HUES64 (cell line): ENCODE measurements at regions not wholly inside any gene's neighbourhood (a gene's known extent, or its start where the extent isn't known, plus 50 kb on each side); places are given as distances from the start of the nearest gene placed in this dataset.

Experiments
- H3K27ac ChIP-seq: 2 replicates; pipeline ENCODE4 v1.7.0; 2013; ENCODE audit warnings: low read depth, low read length, inconsistent platforms
- H3K27me3 ChIP-seq: 2 replicates; pipeline ENCODE4 v1.6.1; 2013; ENCODE audit warnings: mild to moderate bottlenecking, low read length; ENCODE audit not compliant: insufficient read depth
- H3K36me3 ChIP-seq: 2 replicates; pipeline ENCODE4 v1.6.1; 2013; ENCODE audit warnings: mild to moderate bottlenecking, low read length; ENCODE audit not compliant: insufficient read depth
- H3K4me1 ChIP-seq: 2 replicates; pipeline ENCODE4 v1.6.1; 2013; ENCODE audit warnings: mild to moderate bottlenecking, low read length, moderate library complexity; ENCODE audit not compliant: insufficient read depth
- H3K4me3 ChIP-seq: 2 replicates; pipeline ENCODE4 v1.5.1; 2013; ENCODE audit warnings: mild to moderate bottlenecking, low read length, moderate library complexity
- H3K9ac ChIP-seq: 2 replicates; pipeline ENCODE4 v1.6.1; 2013; ENCODE audit warnings: mild to moderate bottlenecking, low read depth, low read length
- H3K9me3 ChIP-seq: 2 replicates; pipeline ENCODE4 v1.6.1; 2013; ENCODE audit warnings: low read depth, low read length; ENCODE audit not compliant: insufficient read depth
- WGBS: fragments of 150-250, 120-280 bp; methylation state at CpG from one replicate; pipeline ENCODE4 v1.1.7; 2013; ENCODE audit warnings: missing lambda C conversion rate; 5-methylcytosine and 5-hydroxymethylcytosine counted together

DNA sequence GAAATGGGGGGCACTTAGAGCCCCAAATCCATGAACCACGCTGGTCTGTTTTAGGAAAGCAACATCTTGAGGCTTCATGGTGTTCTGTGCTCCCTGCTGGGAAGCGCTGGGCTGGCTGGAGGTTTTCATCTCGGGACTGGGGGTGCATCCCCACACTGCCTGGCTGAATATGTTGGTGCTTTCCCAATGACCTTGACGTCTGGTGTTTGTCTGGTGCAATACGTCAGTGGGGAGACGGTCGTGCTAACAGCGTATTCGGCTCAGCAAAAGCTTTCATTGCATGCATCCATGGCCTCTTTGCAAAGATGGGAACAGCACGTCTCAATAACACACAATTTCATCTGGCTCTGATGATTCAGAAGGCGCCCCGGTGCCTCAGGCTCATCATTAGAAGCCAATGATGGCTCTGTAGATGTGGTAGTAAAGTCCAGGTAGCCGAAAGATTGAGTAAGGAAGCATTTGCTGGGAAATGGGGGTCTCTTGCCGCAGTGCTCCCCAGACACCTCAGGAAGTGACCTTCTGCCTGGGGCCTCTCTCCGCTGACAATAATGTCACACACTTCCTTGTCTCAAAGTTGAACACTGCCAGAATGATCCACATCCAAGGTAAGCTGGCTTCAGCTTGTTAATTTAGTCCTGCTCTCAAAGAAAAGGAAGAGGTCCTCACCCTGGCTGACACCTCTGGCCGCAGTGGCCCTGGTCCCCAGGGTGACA is 97.7 kb downstream of the ING1 start:
- Histone ChIP-seq H3K4me1 (peaks cover 24% of the 10 kb centered on the region), H3K9ac (no peak overlapping the region), H3K36me3 (no peaks in the 10 kb centered on the region), H3K9me3 (no peaks in the 10 kb centered on the region), H3K27ac (no peak overlapping the region), H3K27me3 (peaks cover 5% of the 10 kb centered on the region; the same call in 1 of the 2 replicates), H3K4me3 (no peak overlapping the region)
- 88% methylated on average over 16 of the region's 16 CpGs for WGBS

DNA sequence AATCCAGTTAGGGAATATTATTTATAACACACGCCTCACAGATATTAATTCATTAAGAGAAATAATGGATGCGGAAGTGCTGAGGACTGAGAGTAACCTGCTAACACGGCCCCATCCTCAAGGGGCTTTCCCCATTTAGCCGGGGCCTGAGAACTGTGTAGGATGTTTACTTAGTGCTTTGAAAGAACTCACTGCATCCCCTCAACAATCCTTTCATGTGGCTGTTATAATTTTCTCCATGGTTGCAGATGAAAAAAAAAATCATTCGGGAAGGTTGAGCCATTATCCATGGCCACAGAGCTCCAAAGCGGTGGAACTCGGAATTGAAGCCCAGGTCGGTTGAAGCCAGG is 98.2 kb downstream of the ING1 start:
- no peaks in the 10 kb centered on the region for H3K36me3 ChIP-seq
- H3K9me3 ChIP-seq = no peaks in the 10 kb centered on the region
- peaks cover 5% of the 10 kb centered on the region; the same call in 1 of the 2 replicates for H3K27me3 ChIP-seq
- peaks cover 24% of the 10 kb centered on the region for H3K4me1 ChIP-seq
- WGBS = 91% methylated on average over 7 of the region's 8 CpGs
- no peak overlapping the region for H3K27ac ChIP-seq
- no peak overlapping the region for H3K9ac ChIP-seq
- no peak overlapping the region for H3K4me3 ChIP-seq

DNA sequence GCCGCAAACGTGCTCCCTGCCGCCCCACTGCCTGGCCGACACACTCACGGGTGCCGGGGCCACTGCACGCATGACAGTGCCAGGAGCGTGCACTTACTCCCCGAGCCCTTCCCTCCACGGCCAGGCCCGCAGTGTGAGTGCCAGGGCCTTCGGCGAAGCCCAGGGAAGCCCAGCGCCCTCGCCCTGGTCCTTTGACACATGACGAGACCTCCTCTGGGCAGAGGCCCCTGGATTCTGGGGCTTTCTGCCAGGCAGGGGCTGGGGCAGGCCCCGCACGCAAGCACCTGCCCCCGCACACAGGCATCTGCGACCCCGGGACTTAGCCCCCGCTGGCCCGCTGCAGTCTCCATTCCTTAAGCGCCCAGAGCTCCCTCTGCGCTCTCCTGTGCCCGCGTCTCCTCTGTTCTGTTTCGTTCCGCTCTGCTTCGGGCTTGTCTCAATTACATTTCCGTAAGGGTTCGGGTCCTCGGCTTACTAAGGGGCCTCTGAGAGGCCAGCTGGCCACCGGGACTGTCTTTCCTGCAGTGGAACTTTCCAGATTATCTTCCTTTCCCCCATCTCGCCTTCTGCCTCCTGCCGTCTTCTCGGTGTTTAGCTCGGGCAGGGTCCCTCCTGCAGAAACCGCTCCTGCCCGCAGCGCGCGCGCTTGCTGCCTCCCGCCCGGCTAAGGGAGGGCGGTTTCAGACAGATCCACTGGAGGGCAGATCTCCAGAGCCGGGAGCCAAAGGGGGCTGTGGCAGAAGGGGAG is 98.8 kb downstream of the ING1 start:
- Histone ChIP-seq H3K9me3 (no peaks in the 10 kb centered on the region), H3K27me3 (peaks cover 5% of the 10 kb centered on the region; the same call in 1 of the 2 replicates), H3K4me3 (peak overlapping the region; percentile 20; the same call in 1 of the 2 replicates), H3K36me3 (no peaks in the 10 kb centered on the region), H3K27ac (no peak overlapping the region), H3K4me1 (peaks cover 24% of the 10 kb centered on the region), H3K9ac (no peak overlapping the region)
- 91% methylated on average over 48 of the region's 48 CpGs for WGBS

DNA sequence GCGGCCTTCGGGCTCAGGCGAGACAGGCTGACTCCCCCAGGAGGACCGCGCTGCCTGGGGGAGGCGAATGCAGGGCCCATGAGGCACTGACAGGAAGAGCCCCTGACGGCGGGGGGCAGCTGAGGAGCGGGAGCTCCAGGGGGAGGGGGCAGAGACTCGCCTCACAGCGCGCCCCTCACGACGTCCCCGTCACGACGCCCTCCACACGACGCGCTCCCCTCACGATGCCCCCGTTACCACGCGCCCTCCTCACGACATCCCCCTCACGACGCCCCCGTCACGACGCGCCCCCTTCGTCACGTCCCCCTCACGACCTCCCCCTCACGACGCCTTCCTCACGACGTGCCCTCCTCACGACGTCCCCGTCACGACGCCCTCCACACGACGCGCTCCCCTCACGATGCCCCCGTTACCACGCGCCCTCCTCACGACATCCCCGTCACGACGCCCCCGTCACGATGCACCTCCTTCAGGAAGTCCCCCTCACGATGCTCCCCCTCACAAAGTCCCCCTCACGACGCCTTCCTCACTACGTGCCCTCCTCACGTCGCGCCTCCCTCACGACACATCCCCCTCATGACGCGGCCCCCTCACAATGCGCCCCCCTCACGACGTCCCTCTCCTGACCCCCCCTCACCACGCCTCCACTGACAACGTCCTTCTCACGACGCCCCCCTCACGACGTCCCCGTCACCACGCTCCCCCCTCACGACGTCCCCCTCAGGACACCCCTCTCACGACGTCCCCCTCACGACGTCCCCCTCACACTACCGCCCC is 99.6 kb downstream of the ING1 start:
- H3K9me3 ChIP-seq = no peaks in the 10 kb centered on the region
- H3K36me3 ChIP-seq = no peaks in the 10 kb centered on the region
- H3K27ac ChIP-seq = no peak overlapping the region
- peaks cover 5% of the 10 kb centered on the region; the same call in 1 of the 2 replicates for H3K27me3 ChIP-seq
- WGBS = 95% methylated on average over 84 of the region's 84 CpGs
- H3K9ac ChIP-seq = no peak overlapping the region
- peaks cover 24% of the 10 kb centered on the region for H3K4me1 ChIP-seq
- no peak overlapping the region for H3K4me3 ChIP-seq

DNA sequence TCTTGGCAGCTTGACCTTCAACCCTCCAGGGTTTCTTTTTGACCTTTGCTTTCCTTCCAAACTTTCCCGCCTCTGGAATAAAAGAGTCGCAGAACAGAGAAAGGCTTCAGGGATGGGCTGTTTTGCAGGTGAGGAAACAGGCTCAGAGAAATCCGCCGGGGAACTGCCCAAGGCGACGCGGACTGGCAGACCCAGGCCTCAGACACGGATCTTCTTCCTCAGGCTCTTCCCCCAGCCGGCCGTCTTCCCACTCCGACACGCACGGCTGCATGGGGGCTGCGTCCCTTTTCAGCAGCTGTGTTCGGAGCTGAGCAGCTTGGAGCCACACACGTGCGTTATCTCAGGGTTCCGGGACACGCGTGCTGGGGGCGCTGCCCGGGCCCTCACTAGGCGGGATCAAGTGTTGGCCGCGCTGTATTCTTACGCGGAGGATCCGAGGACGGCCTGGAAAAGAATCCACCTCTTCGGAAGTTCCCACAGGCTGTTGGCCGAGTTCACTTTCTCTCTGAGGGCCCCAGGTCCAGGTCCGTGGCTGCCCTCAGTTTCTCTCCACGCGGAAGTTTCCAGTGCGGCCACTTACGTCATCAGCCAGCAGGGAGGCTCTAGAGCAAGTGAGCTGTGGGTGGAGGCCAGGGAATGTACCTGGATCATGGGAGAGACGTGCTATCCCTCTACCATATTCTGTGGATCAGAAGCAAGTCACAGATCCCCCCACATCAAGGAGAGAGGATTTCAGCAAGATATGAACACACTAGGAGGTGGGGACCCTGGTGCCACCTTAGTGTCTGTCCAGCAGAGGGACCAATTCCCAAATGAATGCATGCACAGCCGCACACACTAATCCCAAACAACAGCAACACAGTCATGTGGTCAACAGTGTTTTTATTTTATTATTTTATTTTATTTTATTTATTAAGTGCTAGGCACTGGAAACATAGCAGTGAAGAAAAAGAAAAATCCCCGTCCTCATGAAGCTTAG is 100.4 kb downstream of the ING1 start:
- H3K27me3 ChIP-seq = peaks cover 5% of the 10 kb centered on the region; the same call in 1 of the 2 replicates

DNA sequence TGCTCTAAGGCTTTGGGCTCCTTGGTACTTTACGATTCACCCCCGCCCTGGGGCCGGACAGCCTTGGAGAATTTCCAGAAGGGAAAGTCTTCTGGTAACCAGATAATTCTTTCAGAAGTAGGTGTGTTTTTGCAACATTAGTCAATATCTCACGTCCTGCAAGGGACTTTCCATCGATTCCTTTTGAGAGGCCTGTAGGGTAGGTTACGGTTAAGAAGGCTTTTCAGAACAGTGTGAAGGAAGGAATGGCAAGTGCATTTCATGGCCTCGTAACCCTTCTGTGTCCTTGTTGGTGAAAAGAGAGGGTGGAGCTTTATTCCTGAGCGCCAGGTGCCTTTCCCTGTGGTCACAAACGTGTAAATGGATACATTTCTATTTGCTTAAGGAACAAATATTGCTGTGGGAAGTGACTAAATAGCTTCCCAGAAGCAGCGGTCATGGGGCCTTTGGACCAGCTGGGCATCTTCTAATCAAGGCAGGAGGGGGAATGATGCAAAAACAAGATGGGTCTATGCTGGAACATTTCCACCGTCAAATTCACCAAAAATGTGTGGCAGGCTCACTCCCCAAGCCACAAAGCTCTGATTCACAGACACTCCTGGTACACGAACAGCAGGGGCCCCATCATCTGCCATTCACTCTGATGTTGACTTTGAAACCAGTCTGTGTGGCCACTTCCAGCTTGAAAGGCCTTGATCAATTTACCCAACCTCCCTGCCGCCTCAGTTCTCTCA is 99.2 kb downstream of the ANKRD10 start:
- Histone ChIP-seq H3K36me3 (no peaks in the 10 kb centered on the region), H3K4me1 (peaks cover 3% of the 10 kb centered on the region; the same call in 1 of the 2 replicates), H3K27ac (no peak overlapping the region), H3K27me3 (peaks cover 5% of the 10 kb centered on the region; the same call in 1 of the 2 replicates), H3K9me3 (no peaks in the 10 kb centered on the region), H3K9ac (no peak overlapping the region), H3K4me3 (no peak overlapping the region)
- WGBS = 79% methylated on average over 13 of the region's 13 CpGs

More for the DNA sequence above, 100.4 kb downstream of the ING1 start:
- WGBS = 95% methylated on average over 37 of the region's 39 CpGs
- Histone ChIP-seq H3K27ac (no peak overlapping the region), H3K9ac (no peak overlapping the region), H3K4me1 (peaks cover 18% of the 10 kb centered on the region), H3K36me3 (no peaks in the 10 kb centered on the region), H3K4me3 (no peak overlapping the region), H3K9me3 (no peaks in the 10 kb centered on the region)

DNA sequence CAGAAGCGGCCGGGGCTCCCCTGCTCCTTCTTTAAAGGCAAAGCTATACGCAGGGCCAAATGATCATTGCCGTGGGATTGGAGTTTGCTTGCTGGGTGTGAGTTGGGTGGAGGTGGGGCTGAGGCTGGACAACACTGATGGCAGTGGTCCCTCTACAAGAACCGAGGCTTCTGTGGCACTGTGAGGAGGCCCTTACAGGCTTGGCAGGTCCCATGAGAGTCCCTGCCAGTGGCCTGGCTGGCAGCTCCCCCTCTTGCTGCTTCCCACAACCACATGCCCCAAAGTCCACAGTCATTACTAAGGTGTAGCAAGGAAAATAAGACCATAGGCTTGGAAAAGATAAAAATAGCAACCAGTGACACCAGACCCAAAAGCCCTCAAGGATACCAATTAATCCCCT is 98.4 kb downstream of the ANKRD10 start:
- Histone ChIP-seq H3K9ac (no peak overlapping the region), H3K27me3 (peaks cover 5% of the 10 kb centered on the region; the same call in 1 of the 2 replicates), H3K4me1 (no peaks in the 10 kb centered on the region; the same call in 1 of the 2 replicates), H3K4me3 (no peak overlapping the region), H3K9me3 (no peaks in the 10 kb centered on the region), H3K27ac (no peak overlapping the region), H3K36me3 (no peaks in the 10 kb centered on the region)
- WGBS = 90% methylated on average over 5 of the region's 5 CpGs

DNA sequence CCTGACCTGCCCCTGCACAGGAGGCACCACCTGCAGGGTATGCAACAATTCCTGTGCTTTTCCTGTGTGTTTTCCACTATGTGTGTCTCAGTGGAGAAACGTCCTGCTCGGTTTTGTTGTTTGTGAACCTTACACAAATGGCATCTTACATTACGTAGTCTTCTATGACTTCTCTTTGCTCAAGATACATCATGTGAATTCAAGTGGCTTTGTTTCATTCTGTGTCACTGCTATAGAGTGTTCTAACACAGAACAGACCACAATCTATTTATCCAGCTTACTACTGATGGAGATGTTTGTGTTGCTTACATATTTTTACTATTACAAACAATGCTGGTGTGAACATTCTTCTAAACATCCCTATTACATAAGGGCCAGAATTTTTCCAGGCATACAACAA is 97.7 kb downstream of the ANKRD10 start:
- Histone ChIP-seq H3K9me3 (no peaks in the 10 kb centered on the region), H3K4me1 (no peaks in the 10 kb centered on the region; the same call in 1 of the 2 replicates), H3K9ac (no peak overlapping the region), H3K27me3 (peaks cover 2% of the 10 kb centered on the region; the same call in 1 of the 2 replicates), H3K36me3 (no peaks in the 10 kb centered on the region), H3K27ac (no peak overlapping the region), H3K4me3 (no peak overlapping the region)
- WGBS = 93% methylated on average over 3 of the region's 3 CpGs

DNA sequence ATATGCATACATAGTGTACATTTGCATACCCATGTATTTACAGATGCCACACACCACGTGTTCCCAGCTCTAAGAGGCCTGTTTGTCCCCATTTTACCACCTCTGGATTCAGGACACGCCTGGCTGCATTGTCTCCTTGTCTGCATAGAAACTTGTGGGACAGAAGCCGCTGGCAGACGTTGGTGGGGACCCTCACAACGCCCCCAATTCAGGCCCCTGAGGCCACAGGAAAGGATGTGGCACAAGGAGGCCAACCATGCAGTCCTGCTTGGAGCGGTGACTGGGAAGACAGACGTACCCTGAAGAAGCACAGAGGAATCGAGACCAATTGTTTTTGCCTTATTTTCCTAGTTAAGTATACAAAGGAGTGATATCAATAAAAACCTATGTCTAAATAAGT is 96.1 kb downstream of the ANKRD10 start:
- H3K36me3 ChIP-seq = no peaks in the 10 kb centered on the region
- WGBS = 89% methylated on average over 8 of the region's 8 CpGs
- H3K9ac ChIP-seq = no peak overlapping the region

More for the DNA sequence above, 96.1 kb downstream of the ANKRD10 start:
- Histone ChIP-seq H3K27ac (no peak overlapping the region), H3K4me3 (no peak overlapping the region), H3K9me3 (no peaks in the 10 kb centered on the region), H3K27me3 (no peaks in the 10 kb centered on the region), H3K4me1 (no peaks in the 10 kb centered on the region)
